Colonic mucosa (tissue), 4 donors: ENCODE measurements at regions not wholly inside any gene's neighbourhood (a gene's known extent, or its start where the extent isn't known, plus 50 kb on each side); places are given as distances from the start of the nearest gene placed in this dataset.

Source experiments
- DNase-seq: peaks from one replicate; pipeline ENCODE4 v3.0.0-alpha.2; 2020
- H3K27ac ChIP-seq: fragments of 200-600 bp; one replicate; pipeline ENCODE4 v1.8.0; 2021
- H3K27me3 ChIP-seq: fragments of 200-600 bp; one replicate; pipeline ENCODE4 v1.8.0; 2021
- H3K36me3 ChIP-seq: fragments of 200-600 bp; one replicate; pipeline ENCODE4 v1.8.0; 2021
- H3K4me1 ChIP-seq: fragments of 200-600 bp; one replicate; pipeline ENCODE4 v1.8.0; 2021; ENCODE audit warnings: mild to moderate bottlenecking
- H3K4me3 ChIP-seq: fragments of 200-600 bp; one replicate; pipeline ENCODE4 v1.8.0; 2021
- H3K9ac ChIP-seq, 2 donors: one replicate each; pipeline ENCODE4 v1.7.0; 2013; ENCODE audit warnings: control low read depth in 2 of 2, low read depth in 2 of 2, low read length in 2 of 2
- H3K9me3 ChIP-seq: fragments of 200-600 bp; one replicate; pipeline ENCODE4 v1.8.0; 2021
- CTCF ChIP-seq: fragments of 200-600 bp; IDR thresholded peaks from one replicate; pipeline ENCODE4 v1.8.0; 2022; ENCODE audit warnings: antibody characterized with exemption, mild to moderate bottlenecking
- intact Hi-C: fragments of 100-400 bp; cut with DNase I; formaldehyde crosslinking; loops from one replicate; pipeline ENCODE4 v1.14.1; 2022
- donor health status: healthy.
- donor health status: DM: no; HTN: no; CAD: no.
- donor health status: DM: no; HTN: no; CAD: no.

- Histone ChIP-seq H3K4me3 (no peak overlapping the region), H3K27ac (no peak overlapping the region), H3K9ac (no peak overlapping the region), H3K36me3 (no peaks in the 10 kb centered on the region), H3K9me3 (no peaks in the 10 kb centered on the region), H3K4me1 (no peaks in the 10 kb centered on the region), H3K27me3 (no peaks in the 10 kb centered on the region)
- intact Hi-C loops, result no loop called here
- no peak for TF ChIP-seq CTCF
- DNase-seq, result no peak
Measured at GRCh38 chr22:49429066-49429465, 398.6 kb downstream of the BRD1 start.

GRCh38 chr22:49427941-49428340 is 399.7 kb downstream of the BRD1 start:
- no peak for TF ChIP-seq CTCF
- intact Hi-C loops, result no loop called here
- Histone ChIP-seq H3K4me3 (no peak overlapping the region), H3K36me3 (no peaks in the 10 kb centered on the region), H3K9me3 (no peaks in the 10 kb centered on the region), H3K9ac (no peak overlapping the region), H3K27ac (no peak overlapping the region), H3K4me1 (no peaks in the 10 kb centered on the region), H3K27me3 (no peaks in the 10 kb centered on the region)
- no peak for DNase-seq

- no peaks in the 10 kb centered on the region for H3K27me3 ChIP-seq
- no peak overlapping the region for H3K27ac ChIP-seq
- DNase-seq, result no peak
- no peak overlapping the region for H3K9ac ChIP-seq
- no peaks in the 10 kb centered on the region for H3K4me1 ChIP-seq
- TF ChIP-seq CTCF, result no peak
- no peaks in the 10 kb centered on the region for H3K36me3 ChIP-seq
- H3K4me3 ChIP-seq, result no peak overlapping the region
- H3K9me3 ChIP-seq, result no peaks in the 10 kb centered on the region
- intact Hi-C loops, result no loop called here
Measured at GRCh38 chr22:49427341-49427740, 400.3 kb downstream of the BRD1 start.

- no peaks in the 10 kb centered on the region for H3K9me3 ChIP-seq
- H3K36me3 ChIP-seq, result no peaks in the 10 kb centered on the region
- DNase-seq, result no peak
- no peak for TF ChIP-seq CTCF
- H3K27me3 ChIP-seq, result no peaks in the 10 kb centered on the region
- H3K9ac ChIP-seq, result no peak overlapping the region
- no peak overlapping the region for H3K4me3 ChIP-seq
- H3K27ac ChIP-seq, result no peak overlapping the region
- H3K4me1 ChIP-seq, result no peaks in the 10 kb centered on the region
- intact Hi-C loops, result no loop called here
Measured at GRCh38 chr22:49426618-49427266, 400.9 kb downstream of the BRD1 start.

- H3K27me3 ChIP-seq, result no peaks in the 10 kb centered on the region
- intact Hi-C loops, result no loop called here
- no peaks in the 10 kb centered on the region for H3K4me1 ChIP-seq
- H3K4me3 ChIP-seq, result no peak overlapping the region
- H3K27ac ChIP-seq, result no peak overlapping the region
- H3K9me3 ChIP-seq, result no peaks in the 10 kb centered on the region
- no peak for TF ChIP-seq CTCF
- no peaks in the 10 kb centered on the region for H3K36me3 ChIP-seq
- no peak overlapping the region for H3K9ac ChIP-seq
- DNase-seq, result no peak
Measured at GRCh38 chr22:49426098-49426497, 401.6 kb downstream of the BRD1 start.
